ENCODE measurements at regions not wholly inside any gene's neighbourhood (a gene's known extent, or its start where the extent isn't known, plus 50 kb on each side); places are given as distances from the start of the nearest gene placed in this dataset.
"Not testable (repeated sequence)": the region's sequence is repeated elsewhere in the genome, so short reads cannot be mapped to it uniquely, and the experiment has no call there.

GRCh38 chr2:185278761-185279160, 459.8 kb upstream of the FSIP2 start:
- Histone ChIP-seq H3K27ac (no peak overlapping the region), H3K9me3 (no peaks in the 10 kb centered on the region), H3K4me1 (ENCODE audit: control insufficient read depth in 1 of 2, low read depth in 2 of 2) (no peaks in the 10 kb centered on the region), H3K27me3 (replicated peaks; ENCODE audit: insufficient read depth) (no peaks in the 10 kb centered on the region), H3K4me3 (no peak overlapping the region), H3K36me3 (no peaks in the 10 kb centered on the region)
- TF ChIP-seq, protein P1, sequence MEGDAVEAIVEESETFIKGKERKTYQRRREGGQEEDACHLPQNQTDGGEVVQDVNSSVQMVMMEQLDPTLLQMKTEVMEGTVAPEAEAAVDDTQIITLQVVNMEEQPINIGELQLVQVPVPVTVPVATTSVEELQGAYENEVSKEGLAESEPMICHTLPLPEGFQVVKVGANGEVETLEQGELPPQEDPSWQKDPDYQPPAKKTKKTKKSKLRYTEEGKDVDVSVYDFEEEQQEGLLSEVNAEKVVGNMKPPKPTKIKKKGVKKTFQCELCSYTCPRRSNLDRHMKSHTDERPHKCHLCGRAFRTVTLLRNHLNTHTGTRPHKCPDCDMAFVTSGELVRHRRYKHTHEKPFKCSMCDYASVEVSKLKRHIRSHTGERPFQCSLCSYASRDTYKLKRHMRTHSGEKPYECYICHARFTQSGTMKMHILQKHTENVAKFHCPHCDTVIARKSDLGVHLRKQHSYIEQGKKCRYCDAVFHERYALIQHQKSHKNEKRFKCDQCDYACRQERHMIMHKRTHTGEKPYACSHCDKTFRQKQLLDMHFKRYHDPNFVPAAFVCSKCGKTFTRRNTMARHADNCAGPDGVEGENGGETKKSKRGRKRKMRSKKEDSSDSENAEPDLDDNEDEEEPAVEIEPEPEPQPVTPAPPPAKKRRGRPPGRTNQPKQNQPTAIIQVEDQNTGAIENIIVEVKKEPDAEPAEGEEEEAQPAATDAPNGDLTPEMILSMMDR (IDR thresholded peaks at IDR 0.05), result no peak
- DNase-seq (ENCODE audit: low spot score) (no peak), ATAC-seq (ENCODE audit: insufficient number of reproducible peaks, low FRiP score, low read depth) (no peak)

GRCh38 chr2:185279999-185280398, 458.6 kb upstream of the FSIP2 start:
- H3K36me3 ChIP-seq, result no peaks in the 10 kb centered on the region
- no peaks in the 10 kb centered on the region for H3K9me3 ChIP-seq
- no peaks in the 10 kb centered on the region for H3K4me1 ChIP-seq (ENCODE audit: control insufficient read depth in 1 of 2, low read depth in 2 of 2)
- no peak for ATAC-seq (ENCODE audit: insufficient number of reproducible peaks, low FRiP score, low read depth)
- TF ChIP-seq, protein P1 (IDR thresholded peaks at IDR 0.05), result no peak
- no peak overlapping the region for H3K27ac ChIP-seq
- no peak overlapping the region for H3K4me3 ChIP-seq
- no peak for DNase-seq (ENCODE audit: low spot score)
- no peaks in the 10 kb centered on the region for H3K27me3 ChIP-seq (replicated peaks; ENCODE audit: insufficient read depth)

DNA sequence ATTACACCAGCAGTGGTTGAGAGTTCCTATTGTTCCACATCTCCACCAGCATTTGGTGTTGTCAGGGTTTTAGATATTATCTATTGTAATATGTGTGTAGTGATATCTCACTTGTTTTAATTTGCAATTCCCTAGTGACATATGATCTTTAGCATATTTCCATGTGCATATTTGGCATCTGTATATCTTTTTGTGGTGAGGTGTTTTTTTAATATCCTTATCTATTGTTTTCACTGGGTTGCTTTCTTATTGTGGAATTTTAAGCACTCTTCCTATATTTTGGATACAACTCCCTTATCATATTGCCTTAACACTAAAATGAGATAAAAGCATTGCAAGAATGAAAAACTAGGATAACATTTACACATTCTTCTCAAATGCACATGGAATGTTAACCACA, 453.9 kb upstream of the FSIP2 start:
- H3K27ac ChIP-seq, result no peak overlapping the region
- no peaks in the 10 kb centered on the region for H3K9me3 ChIP-seq
- no peaks in the 10 kb centered on the region for H3K36me3 ChIP-seq
- DNase-seq (ENCODE audit: low spot score) (no peak), ATAC-seq (ENCODE audit: insufficient number of reproducible peaks, low FRiP score, low read depth) (no peak)
- H3K4me3 ChIP-seq, result no peak overlapping the region
- H3K27me3 ChIP-seq (replicated peaks; ENCODE audit: insufficient read depth), result no peaks in the 10 kb centered on the region
- TF ChIP-seq, protein P1 (IDR thresholded peaks at IDR 0.05), result no peak
- no peaks in the 10 kb centered on the region for H3K4me1 ChIP-seq (ENCODE audit: control insufficient read depth in 1 of 2, low read depth in 2 of 2)

DNA sequence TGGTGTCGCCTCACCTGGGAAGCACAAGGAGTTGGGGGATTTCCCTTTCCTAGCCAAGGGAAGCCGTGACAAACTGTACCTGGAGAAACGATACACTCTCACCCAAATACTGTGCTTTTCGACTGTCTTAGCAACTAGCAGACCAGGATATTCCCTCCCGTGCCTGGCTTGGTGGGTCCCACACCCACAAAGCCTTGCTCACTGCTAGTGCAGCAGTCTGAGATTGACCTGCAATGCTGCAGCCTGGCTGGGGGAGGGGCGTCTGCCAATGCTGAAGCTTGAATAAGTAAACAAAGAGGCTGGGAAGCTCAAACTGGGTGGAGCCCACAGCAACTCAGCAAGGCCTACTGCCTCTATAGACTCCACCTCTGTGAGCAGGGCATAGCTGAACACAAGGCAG, 448.6 kb upstream of the FSIP2 start:
- DNase-seq (ENCODE audit: low spot score); H3K36me3 ChIP-seq: not testable (repeated sequence)

DNA sequence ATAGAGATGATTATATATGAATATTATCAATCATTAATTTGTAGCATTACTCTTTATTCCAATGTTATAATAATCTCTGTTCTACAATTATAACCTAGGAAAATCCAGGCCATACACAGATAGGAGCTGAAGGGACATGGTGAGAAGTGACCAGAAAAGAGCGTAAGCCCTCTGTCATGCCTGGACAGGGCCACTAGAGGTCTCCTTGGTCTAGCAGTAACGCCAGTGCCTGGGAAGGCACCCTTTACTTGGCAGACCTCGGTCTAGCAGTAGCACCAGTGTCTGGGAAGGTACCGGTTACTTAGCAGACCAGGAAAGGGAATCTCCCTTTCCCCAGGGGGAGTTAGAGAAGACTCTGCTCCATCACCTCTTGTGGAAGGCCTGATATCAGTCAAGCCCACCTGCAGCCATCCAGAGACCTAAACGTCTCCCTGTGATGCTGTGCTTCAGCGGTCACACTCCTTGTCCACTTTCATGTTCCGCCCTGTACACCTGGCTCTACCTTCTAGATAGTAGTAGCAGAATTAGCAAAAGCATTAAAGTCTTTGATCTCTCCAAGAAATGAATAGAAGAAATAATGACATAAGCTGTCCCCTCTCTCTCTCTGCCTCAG, 447.5 kb upstream of the FSIP2 start:
- no peaks in the 10 kb centered on the region for H3K9me3 ChIP-seq
- no peaks in the 10 kb centered on the region for H3K27me3 ChIP-seq (replicated peaks; ENCODE audit: insufficient read depth)
- no peaks in the 10 kb centered on the region for H3K36me3 ChIP-seq
- TF ChIP-seq, protein P1 (IDR thresholded peaks at IDR 0.05), result no peak
- ATAC-seq (ENCODE audit: insufficient number of reproducible peaks, low FRiP score, low read depth), result no peak
- DNase-seq (ENCODE audit: low spot score), result no peak
- no peak overlapping the region for H3K27ac ChIP-seq
- H3K4me3 ChIP-seq, result no peak overlapping the region
- no peaks in the 10 kb centered on the region for H3K4me1 ChIP-seq (ENCODE audit: control insufficient read depth in 1 of 2, low read depth in 2 of 2)

More for the DNA sequence above, 448.6 kb upstream of the FSIP2 start:
- H3K4me3 ChIP-seq; H3K27me3 ChIP-seq (replicated peaks; ENCODE audit: insufficient read depth); H3K9me3 ChIP-seq; H3K27ac ChIP-seq; ATAC-seq (ENCODE audit: insufficient number of reproducible peaks, low FRiP score, low read depth); H3K4me1 ChIP-seq (ENCODE audit: control insufficient read depth in 1 of 2, low read depth in 2 of 2): not testable (repeated sequence)

- no peak for ATAC-seq (ENCODE audit: insufficient number of reproducible peaks, low FRiP score, low read depth)
- no peak overlapping the region for H3K4me3 ChIP-seq
These were observed 438.7 kb upstream of the FSIP2 start for GRCh38 chr2:185299867-185300266.

More at GRCh38 chr2:185299867-185300266, 438.7 kb upstream of the FSIP2 start:
- H3K27ac ChIP-seq, result no peak overlapping the region
- TF ChIP-seq, protein P1 (IDR thresholded peaks at IDR 0.05), result no peak
- no peak for DNase-seq (ENCODE audit: low spot score)
- H3K27me3 ChIP-seq (replicated peaks; ENCODE audit: insufficient read depth), result no peaks in the 10 kb centered on the region
- no peaks in the 10 kb centered on the region for H3K36me3 ChIP-seq
- H3K9me3 ChIP-seq, result no peaks in the 10 kb centered on the region
- no peaks in the 10 kb centered on the region for H3K4me1 ChIP-seq (ENCODE audit: control insufficient read depth in 1 of 2, low read depth in 2 of 2)
